K562 (cell line): ENCODE measurements at regions not wholly inside any gene's neighbourhood (a gene's known extent, or its start where the extent isn't known, plus 50 kb on each side); places are given as distances from the start of the nearest gene placed in this dataset.

Experiments
- ATAC-seq: fragments of 200-7000 bp; cut with Tn5 transposase; 3 replicates; pipeline ENCODE4 v1.9.1; 2020; ENCODE audit warnings: moderate library complexity
- BruUV-seq: library from RNA; stranded (reverse); fragments of 400-500 nt; replicated peaks from 2 replicates; lab custom pipeline; 2021; lab: Mats Ljungman, UMichigan
- CTCF ChIA-PET: fragments of 300-600 bp; formaldehyde crosslinking; extraction: SDS; loops from one replicate; lab custom pipeline; 2021; ENCODE audit warnings: low intra/inter-chr PET ratio; lab: Yijun Ruan, JAX
- POLR2A ChIA-PET: fragments of 300-600, 350-650 bp; sonication (Branson Sonifier 250); formaldehyde crosslinking; extraction: SDS; loops from one replicate; lab custom pipeline; 2021; ENCODE audit warnings: antibody characterized with exemption, inconsistent platforms; lab: Yijun Ruan, JAX
- DNase-seq, 4 experiments: peaks; one replicate each; pipeline versions ENCODE4 v3.0.0 to v3.0.0-alpha.2; 2011 to 2018; ENCODE audit warnings: low spot score in 3 of 4, mixed read lengths in 3 of 4; ENCODE audit errors: extremely low read depth in 1 of 4
- FAIRE-seq: peaks from 2 replicates; lab custom pipeline; 2011; peaks lifted over from hg19 to GRCh38; lab: Jason Lieb, UNC
- H2AFZ ChIP-seq: 2 replicates; pipeline ENCODE4 v1.6.0; 2011; ENCODE audit warnings: low read depth, low read length, control low read depth, inconsistent platforms
- H3K27ac ChIP-seq: fragments of 200-600 bp; 3 replicates; pipeline ENCODE4 v1.8.0; 2011; ENCODE audit warnings: low read depth, mild to moderate bottlenecking, control low read depth, inconsistent platforms, low read length, moderate library complexity, mixed read lengths; ENCODE audit errors: extremely low read depth
- H3K27me3 ChIP-seq, 2 experiments: fragments of 300-600 bp in 1 of 2; 2 replicates in 1 of 2; 3 replicates in 1 of 2; pipeline versions ENCODE4 v1.6.0 to v1.8.0; 2011; ENCODE audit warnings: inconsistent platforms in 2 of 2, low read length in 2 of 2, mild to moderate bottlenecking in 1 of 2, mixed read lengths in 1 of 2, moderate library complexity in 1 of 2; ENCODE audit not compliant: control insufficient read depth in 2 of 2, insufficient read depth in 2 of 2
- H3K36me3 ChIP-seq: fragments of 300-600 bp; 3 replicates; pipeline ENCODE4 v1.8.0; 2011; ENCODE audit warnings: mild to moderate bottlenecking, low read length, inconsistent platforms; ENCODE audit not compliant: control insufficient read depth, insufficient read depth
- H3K4me1 ChIP-seq, 2 experiments: fragments of 200-600 bp in 1 of 2; replicated peaks in 1 of 2; 2 replicates in 1 of 2; 3 replicates in 1 of 2; pipeline versions ENCODE4 v1.5.1 to v1.8.0; 2011; ENCODE audit warnings: inconsistent platforms in 2 of 2, low read length in 2 of 2, mild to moderate bottlenecking in 1 of 2, mixed read lengths in 1 of 2, moderate library complexity in 1 of 2; ENCODE audit not compliant: control insufficient read depth in 2 of 2, insufficient read depth in 2 of 2
- H3K4me2 ChIP-seq: 2 replicates; pipeline ENCODE4 v1.6.1; 2011; ENCODE audit warnings: low read length, control low read depth, inconsistent platforms, mixed read lengths; ENCODE audit not compliant: insufficient read depth
- H3K4me3 ChIP-seq: fragments of 200-600 bp; sonication (generic), shearing (Covaris generic); 2 replicates; pipeline ENCODE4 v1.5.1; 2016; ENCODE audit warnings: control low read depth, inconsistent platforms
- H3K79me2 ChIP-seq: fragments of 200-600 bp; 3 replicates; pipeline ENCODE4 v1.8.0; 2011; ENCODE audit warnings: low read length, inconsistent platforms; ENCODE audit not compliant: control insufficient read depth, insufficient read depth
- H3K9ac ChIP-seq, 2 experiments: 2 replicates each; pipeline versions ENCODE4 v1.6.0 to v1.6.1; 2011; ENCODE audit warnings: low read depth in 2 of 2, low read length in 2 of 2, control low read depth in 1 of 2, inconsistent platforms in 1 of 2, mild to moderate bottlenecking in 1 of 2, mixed read lengths in 1 of 2; ENCODE audit not compliant: insufficient read depth in 1 of 2
- H3K9me1 ChIP-seq: one replicate; pipeline ENCODE4 v1.6.0; 2011; ENCODE audit warnings: inconsistent platforms, mild to moderate bottlenecking, low read length, moderate library complexity; ENCODE audit not compliant: control insufficient read depth, insufficient read depth
- H3K9me3 ChIP-seq: replicated peaks from 2 replicates; pipeline ENCODE4 v1.5.1; 2011; ENCODE audit warnings: low read depth, low read length, inconsistent platforms; ENCODE audit not compliant: control insufficient read depth, insufficient read depth
- H4K20me1 ChIP-seq: replicated peaks from 2 replicates; pipeline ENCODE4 v1.6.1; 2011; ENCODE audit warnings: low read length, inconsistent platforms, mixed read lengths; ENCODE audit not compliant: control insufficient read depth, insufficient read depth
- CEBPG ChIP-seq, 3 experiments: fragments of 200-800 bp in 1 of 3; sonication (Bioruptor generic) in 1 of 3; sonication (generic) in 1 of 3; formaldehyde crosslinking in 1 of 3; IDR thresholded peaks in 2 of 3; conservative IDR thresholded peaks in 1 of 3; 2 replicates each; pipeline versions ENCODE4 v1.6.1 to v1.8.0; 2016 to 2022; ENCODE audit warnings: missing compliant biosample characterization in 2 of 3, missing genetic modification characterization in 2 of 3, mild to moderate bottlenecking in 1 of 3, missing genetic modification reagents in 1 of 3
- MECOM ChIP-seq: fragments of 250-450 bp; sonication (Bioruptor Pico); IDR thresholded peaks from 2 replicates; pipeline ENCODE4 v1.8.0; 2022; ENCODE audit warnings: inconsistent platforms
- PTTG1 ChIP-seq: fragments of 450-650 bp; IDR thresholded peaks from 2 replicates; pipeline ENCODE4 v1.6.1; 2016; ENCODE audit warnings: low read depth, mild to moderate bottlenecking, missing genetic modification characterization, missing compliant biosample characterization
- SAP30 ChIP-seq: fragments of 200-600 bp; sonication (generic); IDR thresholded peaks from 2 replicates; pipeline ENCODE4 v1.6.1; 2012; ENCODE audit warnings: borderline replicate concordance, low read depth, mild to moderate bottlenecking, moderate library complexity, low read length, control low read depth, inconsistent platforms; ENCODE audit not compliant: insufficient read depth, poor library complexity, severe bottlenecking
- TRIM28 ChIP-seq: fragments of 450-650 bp; IDR thresholded peaks from 2 replicates; pipeline ENCODE4 v1.6.1; 2017
- ZNF274 ChIP-seq: IDR thresholded peaks from 2 replicates; pipeline ENCODE4 v1.6.1; 2011; ENCODE audit warnings: low read depth, mild to moderate bottlenecking, low read length, moderate library complexity, borderline replicate concordance
- WGBS: fragments of 100-300 bp; shearing (Covaris generic); methylation state at CpG from one replicate; pipeline ENCODE4 v1.1.6; 2016; ENCODE audit warnings: low coverage, mixed read lengths; ENCODE audit not compliant: insufficient coverage; ENCODE audit errors: missing lambda C conversion rate; 5-methylcytosine and 5-hydroxymethylcytosine counted together
- in situ Hi-C: fragments of 300-500 bp; cut with MboI; formaldehyde crosslinking; loops from 4 replicates; pipeline ENCODE4 v1.15.0; 2018; ENCODE audit warnings: inconsistent platforms, mixed read lengths
- intact Hi-C: fragments of 100-400 bp; cut with micrococcal nuclease; formaldehyde crosslinking; loops from 2 replicates; pipeline ENCODE4 v1.14.2; 2022
- TF ChIP-seq, protein P1 (sequence below): fragments of 450-650 bp; IDR thresholded peaks from 2 replicates; pipeline ENCODE4 v1.6.1; 2017; ENCODE audit warnings: antibody characterized with exemption
- TF ChIP-seq, protein P2 (sequence below): fragments of 450-650 bp; formaldehyde crosslinking; IDR thresholded peaks from 2 replicates; pipeline ENCODE4 v1.4.0; 2022; ENCODE audit warnings: missing genetic modification characterization
- TF ChIP-seq, protein P3 (sequence below): sonication (generic); formaldehyde crosslinking; IDR thresholded peaks from 2 replicates; pipeline ENCODE4 v1.8.0; 2022; ENCODE audit warnings: mild to moderate bottlenecking, missing genetic modification reagents
- TF ChIP-seq, protein P4 (sequence below): sonication (generic); formaldehyde crosslinking; IDR thresholded peaks from 2 replicates; pipeline ENCODE4 v1.8.1; 2023; ENCODE audit warnings: mild to moderate bottlenecking, missing genetic modification reagents

DNA sequence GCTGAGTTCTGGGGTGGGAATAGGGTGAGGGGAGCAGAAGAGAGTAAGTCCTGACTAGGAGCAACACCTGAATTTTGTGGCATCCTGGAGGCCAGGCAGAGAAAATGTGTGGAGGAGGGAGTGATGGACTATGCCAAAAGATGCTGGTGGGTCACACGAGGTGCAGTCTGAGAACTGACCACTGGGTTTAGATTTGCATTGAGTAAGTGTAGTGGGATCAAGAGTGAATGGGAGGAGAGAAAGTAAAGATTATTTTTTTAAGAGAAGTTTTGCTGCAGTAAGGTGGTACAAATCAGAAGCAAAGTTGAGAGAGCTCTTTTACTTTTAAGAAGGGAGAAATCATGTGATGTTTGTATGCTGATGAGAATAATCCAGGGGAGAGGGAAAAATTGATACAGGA is 405.1 kb downstream of the DLEU7 start:
- CTCF ChIA-PET, result no interaction called here

DNA sequence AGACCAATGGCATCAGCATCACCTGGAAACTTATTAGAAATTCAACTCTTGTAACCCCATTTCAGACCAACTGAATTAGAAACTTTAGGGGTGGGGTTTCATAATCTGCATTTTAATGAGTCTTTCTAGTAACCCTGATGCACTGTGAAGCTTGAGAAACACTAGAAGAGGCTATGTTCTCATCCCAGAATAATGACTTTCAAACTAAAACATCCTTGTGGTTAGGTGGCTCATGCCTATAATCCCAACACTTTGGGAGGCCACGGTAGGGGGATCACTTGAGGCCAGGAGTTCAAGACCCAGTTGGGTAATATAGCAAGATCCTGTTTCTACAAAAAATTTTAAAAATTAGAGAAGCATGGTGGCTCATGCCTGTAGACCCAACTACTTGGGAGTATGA is 402.4 kb downstream of the DLEU7 start:
- in situ Hi-C loops, result no loop called here
- H3K4me1 ChIP-seq, result no peaks in the 10 kb centered on the region; a peak in 1 of 5 replicates
- TF ChIP-seq ZNF274 (no peak), PTTG1 (tag) (no peak), TRIM28 (no peak), MECOM (CRISPR knock-in tag) (no peak), CEBPG (CRISPR knock-in tag; IDR thresholded peaks at IDR 0.05) (no peak), CEBPG (tag; conservative IDR thresholded peaks at IDR 0.05 in 1 of 2, IDR thresholded peaks at IDR 0.05 in 1 of 2) (no peak)
- TF ChIP-seq, protein P1, sequence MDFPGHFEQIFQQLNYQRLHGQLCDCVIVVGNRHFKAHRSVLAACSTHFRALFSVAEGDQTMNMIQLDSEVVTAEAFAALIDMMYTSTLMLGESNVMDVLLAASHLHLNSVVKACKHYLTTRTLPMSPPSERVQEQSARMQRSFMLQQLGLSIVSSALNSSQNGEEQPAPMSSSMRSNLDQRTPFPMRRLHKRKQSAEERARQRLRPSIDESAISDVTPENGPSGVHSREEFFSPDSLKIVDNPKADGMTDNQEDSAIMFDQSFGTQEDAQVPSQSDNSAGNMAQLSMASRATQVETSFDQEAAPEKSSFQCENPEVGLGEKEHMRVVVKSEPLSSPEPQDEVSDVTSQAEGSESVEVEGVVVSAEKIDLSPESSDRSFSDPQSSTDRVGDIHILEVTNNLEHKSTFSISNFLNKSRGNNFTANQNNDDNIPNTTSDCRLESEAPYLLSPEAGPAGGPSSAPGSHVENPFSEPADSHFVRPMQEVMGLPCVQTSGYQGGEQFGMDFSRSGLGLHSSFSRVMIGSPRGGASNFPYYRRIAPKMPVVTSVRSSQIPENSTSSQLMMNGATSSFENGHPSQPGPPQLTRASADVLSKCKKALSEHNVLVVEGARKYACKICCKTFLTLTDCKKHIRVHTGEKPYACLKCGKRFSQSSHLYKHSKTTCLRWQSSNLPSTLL, result no peak
- TF ChIP-seq, protein P2, sequence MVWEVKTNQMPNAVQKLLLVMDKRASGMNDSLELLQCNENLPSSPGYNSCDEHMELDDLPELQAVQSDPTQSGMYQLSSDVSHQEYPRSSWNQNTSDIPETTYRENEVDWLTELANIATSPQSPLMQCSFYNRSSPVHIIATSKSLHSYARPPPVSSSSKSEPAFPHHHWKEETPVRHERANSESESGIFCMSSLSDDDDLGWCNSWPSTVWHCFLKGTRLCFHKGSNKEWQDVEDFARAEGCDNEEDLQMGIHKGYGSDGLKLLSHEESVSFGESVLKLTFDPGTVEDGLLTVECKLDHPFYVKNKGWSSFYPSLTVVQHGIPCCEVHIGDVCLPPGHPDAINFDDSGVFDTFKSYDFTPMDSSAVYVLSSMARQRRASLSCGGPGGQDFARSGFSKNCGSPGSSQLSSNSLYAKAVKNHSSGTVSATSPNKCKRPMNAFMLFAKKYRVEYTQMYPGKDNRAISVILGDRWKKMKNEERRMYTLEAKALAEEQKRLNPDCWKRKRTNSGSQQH (CRISPR knock-in tag), result no peak

More for the DNA sequence above, 405.1 kb downstream of the DLEU7 start:
- no peak for DNase-seq
- POLR2A ChIA-PET, result no interaction called here
- intact Hi-C loops (no loop called here), in situ Hi-C loops (no loop called here)
- WGBS, result 20% methylated on average over 1 of the region's 1 CpG
- no peak for FAIRE-seq
- no peak overlapping the region for H3K4me3 ChIP-seq
- H4K20me1 ChIP-seq, result no peaks in the 10 kb centered on the region
- H3K9me3 ChIP-seq, result no peaks in the 10 kb centered on the region
- H2AFZ ChIP-seq, result no peak overlapping the region
- H3K4me2 ChIP-seq, result no peak overlapping the region
- no TSS peak for BruUV-seq
- H3K4me1 ChIP-seq, result no peaks in the 10 kb centered on the region
- H3K27ac ChIP-seq, result no peak overlapping the region
- H3K9me1 ChIP-seq, result no peaks in the 10 kb centered on the region
- H3K79me2 ChIP-seq, result no peaks in the 10 kb centered on the region
- peak; percentile 49; the same call in 2 of the 3 replicates for ATAC-seq
- H3K9ac ChIP-seq, result no peak overlapping the region
- no peaks in the 10 kb centered on the region for H3K36me3 ChIP-seq
- H3K27me3 ChIP-seq, result no peaks in the 10 kb centered on the region
- TF ChIP-seq CEBPG (CRISPR knock-in tag; IDR thresholded peaks at IDR 0.05) (no peak), CEBPG (tag; conservative IDR thresholded peaks at IDR 0.05 in 1 of 2, IDR thresholded peaks at IDR 0.05 in 1 of 2) (no peak), SAP30 (no peak)
- TF ChIP-seq, protein P3, sequence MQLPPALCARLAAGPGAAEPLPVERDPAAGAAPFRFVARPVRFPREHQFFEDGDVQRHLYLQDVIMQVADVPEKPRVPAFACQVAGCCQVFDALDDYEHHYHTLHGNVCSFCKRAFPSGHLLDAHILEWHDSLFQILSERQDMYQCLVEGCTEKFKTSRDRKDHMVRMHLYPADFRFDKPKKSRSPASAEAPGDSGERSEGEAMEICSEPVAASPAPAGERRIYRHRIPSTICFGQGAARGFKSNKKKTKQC (CRISPR knock-in tag), result no peak
- TF ChIP-seq, protein P4, sequence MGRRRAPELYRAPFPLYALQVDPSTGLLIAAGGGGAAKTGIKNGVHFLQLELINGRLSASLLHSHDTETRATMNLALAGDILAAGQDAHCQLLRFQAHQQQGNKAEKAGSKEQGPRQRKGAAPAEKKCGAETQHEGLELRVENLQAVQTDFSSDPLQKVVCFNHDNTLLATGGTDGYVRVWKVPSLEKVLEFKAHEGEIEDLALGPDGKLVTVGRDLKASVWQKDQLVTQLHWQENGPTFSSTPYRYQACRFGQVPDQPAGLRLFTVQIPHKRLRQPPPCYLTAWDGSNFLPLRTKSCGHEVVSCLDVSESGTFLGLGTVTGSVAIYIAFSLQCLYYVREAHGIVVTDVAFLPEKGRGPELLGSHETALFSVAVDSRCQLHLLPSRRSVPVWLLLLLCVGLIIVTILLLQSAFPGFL (CRISPR knock-in tag), result no peak

More for the DNA sequence above, 402.4 kb downstream of the DLEU7 start:
- intact Hi-C loops, result no loop called here
- FAIRE-seq (no peak), ATAC-seq (no peak), DNase-seq (no peak)
- H3K9ac ChIP-seq, result no peak overlapping the region
- H3K4me2 ChIP-seq, result no peak overlapping the region
- no peak overlapping the region for H3K4me3 ChIP-seq
- 31% methylated on average over 1 of the region's 1 CpG for WGBS
- no TSS peak for BruUV-seq
- no peaks in the 10 kb centered on the region for H3K9me3 ChIP-seq
- no peak overlapping the region for H3K27ac ChIP-seq
- CTCF ChIA-PET, result no interaction called here
- H4K20me1 ChIP-seq, result no peaks in the 10 kb centered on the region
- no peaks in the 10 kb centered on the region for H3K27me3 ChIP-seq
- no peak overlapping the region for H2AFZ ChIP-seq
- H3K9me1 ChIP-seq, result no peaks in the 10 kb centered on the region
- no peaks in the 10 kb centered on the region for H3K79me2 ChIP-seq
- H3K36me3 ChIP-seq, result no peaks in the 10 kb centered on the region
- POLR2A ChIA-PET, result no interaction called here
